ENCODE measurements at regions not wholly inside any gene's neighbourhood (a gene's known extent, or its start where the extent isn't known, plus 50 kb on each side); places are given as distances from the start of the nearest gene placed in this dataset.

DNA sequence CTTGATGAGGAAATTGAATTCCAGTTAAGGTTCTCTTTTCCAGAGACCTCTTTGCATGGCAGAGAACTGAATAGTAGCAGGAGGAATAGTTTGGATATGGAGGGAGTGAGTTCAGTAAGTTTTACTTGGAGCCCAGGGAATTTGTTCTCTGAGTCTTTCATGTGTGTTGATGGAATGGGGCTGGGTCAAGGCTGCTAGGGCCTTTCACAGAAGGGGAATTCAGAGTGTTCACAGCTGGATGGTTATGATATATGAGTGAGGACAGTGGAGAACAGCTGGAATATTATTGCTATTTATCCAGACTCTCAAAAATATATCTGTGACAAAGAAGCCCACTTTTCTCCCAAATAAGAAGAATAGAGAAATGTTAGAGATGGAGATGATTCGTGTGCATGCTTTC, 372.8 kb downstream of the PLK2 start:
- Histone ChIP-seq H3K4me3 (no peak overlapping the region), H4K20me1 (ENCODE audit: low read depth) (no peaks in the 10 kb centered on the region), H3K27ac (no peak overlapping the region), H3K27me3 (no peaks in the 10 kb centered on the region), H3F3A (ENCODE audit: low read depth) (no peaks in the 10 kb centered on the region), H3K9me3 (ENCODE audit: low read depth) (no peaks in the 10 kb centered on the region), H2AFZ (replicated peaks) (no peak overlapping the region), H3K4me2 (no peak overlapping the region), H3K4me1 (no peaks in the 10 kb centered on the region), H3K9ac (no peak overlapping the region), H3K79me2 (ENCODE audit: low read depth) (no peaks in the 10 kb centered on the region), H3K36me3 (no peaks in the 10 kb centered on the region)
- no peaks in the 10 kb centered on the region for H3K36me3 Mint-ChIP-seq
- no peak overlapping the region for H3K4me3 Mint-ChIP-seq
- H3K4me1 Mint-ChIP-seq = peaks cover 5% of the 10 kb centered on the region
- H3K9me3 Mint-ChIP-seq = peaks cover 3% of the 10 kb centered on the region
- H3K27ac Mint-ChIP-seq = no peak overlapping the region
- H3K27me3 Mint-ChIP-seq (ENCODE audit: insufficient read depth, low read depth) = peaks cover 2% of the 10 kb centered on the region
- no peak for DNase-seq (ENCODE audit: low spot score)
- TF ChIP-seq, protein P1, sequence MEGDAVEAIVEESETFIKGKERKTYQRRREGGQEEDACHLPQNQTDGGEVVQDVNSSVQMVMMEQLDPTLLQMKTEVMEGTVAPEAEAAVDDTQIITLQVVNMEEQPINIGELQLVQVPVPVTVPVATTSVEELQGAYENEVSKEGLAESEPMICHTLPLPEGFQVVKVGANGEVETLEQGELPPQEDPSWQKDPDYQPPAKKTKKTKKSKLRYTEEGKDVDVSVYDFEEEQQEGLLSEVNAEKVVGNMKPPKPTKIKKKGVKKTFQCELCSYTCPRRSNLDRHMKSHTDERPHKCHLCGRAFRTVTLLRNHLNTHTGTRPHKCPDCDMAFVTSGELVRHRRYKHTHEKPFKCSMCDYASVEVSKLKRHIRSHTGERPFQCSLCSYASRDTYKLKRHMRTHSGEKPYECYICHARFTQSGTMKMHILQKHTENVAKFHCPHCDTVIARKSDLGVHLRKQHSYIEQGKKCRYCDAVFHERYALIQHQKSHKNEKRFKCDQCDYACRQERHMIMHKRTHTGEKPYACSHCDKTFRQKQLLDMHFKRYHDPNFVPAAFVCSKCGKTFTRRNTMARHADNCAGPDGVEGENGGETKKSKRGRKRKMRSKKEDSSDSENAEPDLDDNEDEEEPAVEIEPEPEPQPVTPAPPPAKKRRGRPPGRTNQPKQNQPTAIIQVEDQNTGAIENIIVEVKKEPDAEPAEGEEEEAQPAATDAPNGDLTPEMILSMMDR (IDR thresholded peaks at IDR 0.05) = no peak
- TF ChIP-seq EZH2phosphoT487 (IDR thresholded peaks at IDR 0.05) (no peak), EZH2 (IDR thresholded peaks at IDR 0.05) (no peak)

DNA sequence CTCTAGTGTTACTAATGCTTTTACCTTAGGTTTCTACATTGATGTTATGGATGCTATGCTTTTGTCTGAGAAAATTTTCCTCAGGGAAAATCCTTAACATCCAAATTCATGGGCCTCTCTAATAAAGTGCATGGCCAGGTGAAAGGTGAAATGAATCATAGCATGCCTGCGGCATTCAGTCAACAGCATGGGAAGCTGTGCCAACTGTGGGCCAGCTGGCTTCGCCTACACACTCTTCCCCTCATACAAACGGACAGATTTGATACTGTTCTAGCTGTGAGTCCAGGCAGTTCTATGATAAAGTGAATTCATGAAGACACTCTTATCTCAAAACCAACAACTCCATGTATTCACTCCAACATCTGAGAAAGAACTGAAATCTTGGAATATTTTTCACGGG, 374.1 kb downstream of the PLK2 start:
- no peaks in the 10 kb centered on the region for H3F3A ChIP-seq (ENCODE audit: low read depth)
- no peaks in the 10 kb centered on the region for H3K9me3 Mint-ChIP-seq
- peaks cover 8% of the 10 kb centered on the region for H3K4me1 Mint-ChIP-seq
- no peaks in the 10 kb centered on the region for H3K36me3 ChIP-seq
- H3K4me2 ChIP-seq = no peak overlapping the region
- H2AFZ ChIP-seq (replicated peaks) = no peak overlapping the region
- TF ChIP-seq, protein P1 (IDR thresholded peaks at IDR 0.05) = no peak
- no peak for TF ChIP-seq EZH2phosphoT487 (IDR thresholded peaks at IDR 0.05)
- no peak for TF ChIP-seq EZH2 (IDR thresholded peaks at IDR 0.05)
- H3K9ac ChIP-seq = no peak overlapping the region
- no peak overlapping the region for H3K27ac ChIP-seq
- H3K36me3 Mint-ChIP-seq = no peaks in the 10 kb centered on the region
- no peaks in the 10 kb centered on the region for H4K20me1 ChIP-seq (ENCODE audit: low read depth)
- H3K4me3 Mint-ChIP-seq = no peak overlapping the region
- H3K27ac Mint-ChIP-seq = no peak overlapping the region
- no peaks in the 10 kb centered on the region for H3K9me3 ChIP-seq (ENCODE audit: low read depth)
- no peaks in the 10 kb centered on the region for H3K27me3 ChIP-seq
- no peaks in the 10 kb centered on the region for H3K79me2 ChIP-seq (ENCODE audit: low read depth)
- H3K4me1 ChIP-seq = no peaks in the 10 kb centered on the region
- H3K4me3 ChIP-seq = no peak overlapping the region
- no peak for DNase-seq (ENCODE audit: low spot score)
- H3K27me3 Mint-ChIP-seq (ENCODE audit: insufficient read depth, low read depth) = peaks cover 2% of the 10 kb centered on the region

DNA sequence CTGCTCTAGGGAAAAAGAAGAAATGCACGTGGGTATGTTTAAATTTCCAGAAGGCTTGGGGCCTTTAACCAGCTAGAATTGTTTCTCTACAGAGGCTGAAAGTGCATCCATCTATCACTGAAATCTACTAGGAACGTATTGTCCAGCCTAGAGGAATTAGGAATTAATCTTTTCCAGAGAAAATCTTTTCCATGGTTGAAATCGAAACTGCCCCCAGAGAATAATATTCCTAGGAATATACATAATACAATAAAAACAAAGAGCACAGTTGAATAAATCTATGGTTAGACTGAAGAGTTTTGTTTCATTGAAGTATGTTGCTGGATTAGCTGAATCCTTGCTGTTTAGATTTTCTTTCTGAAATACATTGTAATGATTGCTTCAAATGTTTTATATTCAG, 378.5 kb downstream of the PLK2 start:
- Histone ChIP-seq H4K20me1 (ENCODE audit: low read depth) (no peaks in the 10 kb centered on the region), H3K4me2 (no peak overlapping the region), H3K27ac (no peak overlapping the region), H3K4me3 (no peak overlapping the region), H3K36me3 (no peaks in the 10 kb centered on the region), H3K9ac (no peak overlapping the region), H3F3A (ENCODE audit: low read depth) (no peaks in the 10 kb centered on the region), H3K4me1 (no peaks in the 10 kb centered on the region), H3K9me3 (ENCODE audit: low read depth) (no peaks in the 10 kb centered on the region), H3K79me2 (ENCODE audit: low read depth) (no peaks in the 10 kb centered on the region), H2AFZ (replicated peaks) (no peak overlapping the region), H3K27me3 (no peaks in the 10 kb centered on the region)
- TF ChIP-seq EZH2phosphoT487 (IDR thresholded peaks at IDR 0.05) = no peak
- TF ChIP-seq, protein P1 (IDR thresholded peaks at IDR 0.05) = no peak
- no peak for TF ChIP-seq EZH2 (IDR thresholded peaks at IDR 0.05)
- H3K4me3 Mint-ChIP-seq = no peak overlapping the region
- H3K27me3 Mint-ChIP-seq (ENCODE audit: insufficient read depth, low read depth) = no peaks in the 10 kb centered on the region
- no peaks in the 10 kb centered on the region for H3K9me3 Mint-ChIP-seq
- H3K4me1 Mint-ChIP-seq = peaks cover 30% of the 10 kb centered on the region
- DNase-seq (ENCODE audit: low spot score) = no peak
- H3K27ac Mint-ChIP-seq = no peak overlapping the region
- H3K36me3 Mint-ChIP-seq = no peaks in the 10 kb centered on the region
